Liver (tissue), 3 donors: ENCODE measurements at regions not wholly inside any gene's neighbourhood (a gene's known extent, or its start where the extent isn't known, plus 50 kb on each side); places are given as distances from the start of the nearest gene placed in this dataset.

Experiments used
- HNF4G ChIP-seq: IDR thresholded peaks from 2 replicates; pipeline ENCODE4 v1.6.1; 2016; ENCODE audit warnings: antibody characterized with exemption
- JUND ChIP-seq, 2 donors: IDR thresholded peaks; 2 replicates each; pipeline ENCODE4 v1.6.1; 2016; ENCODE audit warnings: antibody characterized with exemption in 2 of 2
- RAD21 ChIP-seq, 2 donors: IDR thresholded peaks; 2 replicates each; pipeline ENCODE4 v1.6.1; 2016; ENCODE audit warnings: antibody characterized with exemption in 2 of 2, mild to moderate bottlenecking in 2 of 2
- SP1 ChIP-seq: IDR thresholded peaks from 2 replicates; pipeline ENCODE4 v1.6.1; 2018; ENCODE audit warnings: antibody characterized with exemption, mild to moderate bottlenecking
- TAF1 ChIP-seq: conservative IDR thresholded peaks from 2 replicates; pipeline ENCODE4 v1.6.1; 2016; ENCODE audit warnings: antibody characterized with exemption, mild to moderate bottlenecking
- YY1 ChIP-seq: IDR thresholded peaks from 2 replicates; pipeline ENCODE4 v1.6.1; 2016; ENCODE audit warnings: antibody characterized with exemption, mild to moderate bottlenecking
- TF ChIP-seq, protein P1 (sequence below): fragments of 150-350 bp; IDR thresholded peaks from 2 replicates; pipeline ENCODE4 v1.5.1; 2017; ENCODE audit warnings: improper control_type of control experiment, low read depth, low read length; ENCODE audit not compliant: missing input control
- TF ChIP-seq, protein P2 (sequence below): IDR thresholded peaks from 2 replicates; pipeline ENCODE4 v1.6.1; 2016; ENCODE audit warnings: antibody characterized with exemption
- TF ChIP-seq, protein P3 (sequence below): IDR thresholded peaks from 2 replicates; pipeline ENCODE4 v1.6.1; 2016; ENCODE audit warnings: antibody characterized with exemption, mild to moderate bottlenecking
- TF ChIP-seq, protein P4 (sequence below): IDR thresholded peaks from 2 replicates; pipeline ENCODE4 v1.6.1; 2016; ENCODE audit warnings: antibody characterized with exemption
- donor health status: healthy.
- donor health status: healthy.

DNA sequence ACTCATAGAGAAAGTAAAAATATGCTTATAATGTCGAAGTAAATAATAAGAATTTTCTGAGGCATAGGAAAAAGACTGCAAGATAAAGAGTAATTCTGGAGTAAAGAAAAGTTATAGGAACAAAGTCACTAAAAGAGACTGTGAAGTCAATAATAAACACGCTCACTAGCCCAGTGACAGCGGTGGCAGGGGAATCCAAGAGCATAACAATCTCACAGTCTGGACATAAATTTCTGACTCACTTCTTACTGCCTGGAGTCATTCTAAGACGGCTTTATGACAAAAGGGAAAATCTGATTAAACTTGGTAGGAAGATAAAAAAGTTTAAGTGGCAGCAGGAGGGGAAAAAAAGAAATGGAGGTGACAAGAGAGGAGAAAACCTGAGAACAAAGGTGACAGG, 56.4 kb upstream of the GRIP1 start:
- TF ChIP-seq, protein P1, sequence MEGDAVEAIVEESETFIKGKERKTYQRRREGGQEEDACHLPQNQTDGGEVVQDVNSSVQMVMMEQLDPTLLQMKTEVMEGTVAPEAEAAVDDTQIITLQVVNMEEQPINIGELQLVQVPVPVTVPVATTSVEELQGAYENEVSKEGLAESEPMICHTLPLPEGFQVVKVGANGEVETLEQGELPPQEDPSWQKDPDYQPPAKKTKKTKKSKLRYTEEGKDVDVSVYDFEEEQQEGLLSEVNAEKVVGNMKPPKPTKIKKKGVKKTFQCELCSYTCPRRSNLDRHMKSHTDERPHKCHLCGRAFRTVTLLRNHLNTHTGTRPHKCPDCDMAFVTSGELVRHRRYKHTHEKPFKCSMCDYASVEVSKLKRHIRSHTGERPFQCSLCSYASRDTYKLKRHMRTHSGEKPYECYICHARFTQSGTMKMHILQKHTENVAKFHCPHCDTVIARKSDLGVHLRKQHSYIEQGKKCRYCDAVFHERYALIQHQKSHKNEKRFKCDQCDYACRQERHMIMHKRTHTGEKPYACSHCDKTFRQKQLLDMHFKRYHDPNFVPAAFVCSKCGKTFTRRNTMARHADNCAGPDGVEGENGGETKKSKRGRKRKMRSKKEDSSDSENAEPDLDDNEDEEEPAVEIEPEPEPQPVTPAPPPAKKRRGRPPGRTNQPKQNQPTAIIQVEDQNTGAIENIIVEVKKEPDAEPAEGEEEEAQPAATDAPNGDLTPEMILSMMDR = no peak
- TF ChIP-seq RAD21 (IDR thresholded peaks at IDR 0.05) = no peak
- TF ChIP-seq, protein P2, sequence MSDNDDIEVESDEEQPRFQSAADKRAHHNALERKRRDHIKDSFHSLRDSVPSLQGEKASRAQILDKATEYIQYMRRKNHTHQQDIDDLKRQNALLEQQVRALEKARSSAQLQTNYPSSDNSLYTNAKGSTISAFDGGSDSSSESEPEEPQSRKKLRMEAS = no peak
- TF ChIP-seq JUND (IDR thresholded peaks at IDR 0.05) = no peak
- TF ChIP-seq, protein P3, sequence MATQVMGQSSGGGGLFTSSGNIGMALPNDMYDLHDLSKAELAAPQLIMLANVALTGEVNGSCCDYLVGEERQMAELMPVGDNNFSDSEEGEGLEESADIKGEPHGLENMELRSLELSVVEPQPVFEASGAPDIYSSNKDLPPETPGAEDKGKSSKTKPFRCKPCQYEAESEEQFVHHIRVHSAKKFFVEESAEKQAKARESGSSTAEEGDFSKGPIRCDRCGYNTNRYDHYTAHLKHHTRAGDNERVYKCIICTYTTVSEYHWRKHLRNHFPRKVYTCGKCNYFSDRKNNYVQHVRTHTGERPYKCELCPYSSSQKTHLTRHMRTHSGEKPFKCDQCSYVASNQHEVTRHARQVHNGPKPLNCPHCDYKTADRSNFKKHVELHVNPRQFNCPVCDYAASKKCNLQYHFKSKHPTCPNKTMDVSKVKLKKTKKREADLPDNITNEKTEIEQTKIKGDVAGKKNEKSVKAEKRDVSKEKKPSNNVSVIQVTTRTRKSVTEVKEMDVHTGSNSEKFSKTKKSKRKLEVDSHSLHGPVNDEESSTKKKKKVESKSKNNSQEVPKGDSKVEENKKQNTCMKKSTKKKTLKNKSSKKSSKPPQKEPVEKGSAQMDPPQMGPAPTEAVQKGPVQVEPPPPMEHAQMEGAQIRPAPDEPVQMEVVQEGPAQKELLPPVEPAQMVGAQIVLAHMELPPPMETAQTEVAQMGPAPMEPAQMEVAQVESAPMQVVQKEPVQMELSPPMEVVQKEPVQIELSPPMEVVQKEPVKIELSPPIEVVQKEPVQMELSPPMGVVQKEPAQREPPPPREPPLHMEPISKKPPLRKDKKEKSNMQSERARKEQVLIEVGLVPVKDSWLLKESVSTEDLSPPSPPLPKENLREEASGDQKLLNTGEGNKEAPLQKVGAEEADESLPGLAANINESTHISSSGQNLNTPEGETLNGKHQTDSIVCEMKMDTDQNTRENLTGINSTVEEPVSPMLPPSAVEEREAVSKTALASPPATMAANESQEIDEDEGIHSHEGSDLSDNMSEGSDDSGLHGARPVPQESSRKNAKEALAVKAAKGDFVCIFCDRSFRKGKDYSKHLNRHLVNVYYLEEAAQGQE = no peak
- no peak for TF ChIP-seq YY1
- TF ChIP-seq HNF4G = no peak
- TF ChIP-seq TAF1 = no peak
- TF ChIP-seq SP1 = no peak
- TF ChIP-seq, protein P4, sequence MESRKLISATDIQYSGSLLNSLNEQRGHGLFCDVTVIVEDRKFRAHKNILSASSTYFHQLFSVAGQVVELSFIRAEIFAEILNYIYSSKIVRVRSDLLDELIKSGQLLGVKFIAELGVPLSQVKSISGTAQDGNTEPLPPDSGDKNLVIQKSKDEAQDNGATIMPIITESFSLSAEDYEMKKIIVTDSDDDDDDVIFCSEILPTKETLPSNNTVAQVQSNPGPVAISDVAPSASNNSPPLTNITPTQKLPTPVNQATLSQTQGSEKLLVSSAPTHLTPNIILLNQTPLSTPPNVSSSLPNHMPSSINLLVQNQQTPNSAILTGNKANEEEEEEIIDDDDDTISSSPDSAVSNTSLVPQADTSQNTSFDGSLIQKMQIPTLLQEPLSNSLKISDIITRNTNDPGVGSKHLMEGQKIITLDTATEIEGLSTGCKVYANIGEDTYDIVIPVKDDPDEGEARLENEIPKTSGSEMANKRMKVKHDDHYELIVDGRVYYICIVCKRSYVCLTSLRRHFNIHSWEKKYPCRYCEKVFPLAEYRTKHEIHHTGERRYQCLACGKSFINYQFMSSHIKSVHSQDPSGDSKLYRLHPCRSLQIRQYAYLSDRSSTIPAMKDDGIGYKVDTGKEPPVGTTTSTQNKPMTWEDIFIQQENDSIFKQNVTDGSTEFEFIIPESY = no peak
